Right atrium auricular region (tissue), 2 donors: ENCODE measurements at regions not wholly inside any gene's neighbourhood (a gene's known extent, or its start where the extent isn't known, plus 50 kb on each side); places are given as distances from the start of the nearest gene placed in this dataset.

ENCODE experiments used
- DNase-seq: peaks from one replicate; pipeline ENCODE4 v3.0.0-alpha.2; 2019; ENCODE audit warnings: low spot score
- H3K27ac ChIP-seq, 2 donors: fragments of 200-600 bp; sonication (generic); 1 replicate in 1 of 2; 2 replicates in 1 of 2; pipeline ENCODE4 v1.5.1; 2016 to 2019
- H3K27me3 ChIP-seq, 2 donors: fragments of 200-600 bp; sonication (generic); one replicate each; pipeline versions ENCODE4 v1.5.1 to v1.6.0; 2017 to 2019
- H3K36me3 ChIP-seq: fragments of 200-600 bp; sonication (generic); one replicate; pipeline ENCODE4 v1.5.1; 2016
- H3K4me1 ChIP-seq, 2 donors: fragments of 200-600 bp; sonication (generic); one replicate each; pipeline versions ENCODE4 v1.5.1 to v1.6.0; 2017 to 2019
- H3K4me3 ChIP-seq, 2 donors: fragments of 200-600 bp; sonication (generic); 1 replicate in 1 of 2; 2 replicates in 1 of 2; pipeline ENCODE4 v1.5.1; 2017 to 2019; ENCODE audit warnings: mild to moderate bottlenecking in 1 of 2, moderate library complexity in 1 of 2
- H3K9me3 ChIP-seq, 2 donors: fragments of 200-600 bp; sonication (generic); one replicate each; pipeline ENCODE4 v1.5.1; 2019
- CTCF ChIP-seq, 2 donors: fragments of 200-600 bp; sonication (generic); IDR thresholded peaks; one replicate each; pipeline ENCODE4 v1.5.1; 2019; ENCODE audit warnings: antibody characterized with exemption in 2 of 2

- Histone ChIP-seq H3K27ac (no peak overlapping the region), H3K9me3 (no peaks in the 10 kb centered on the region), H3K4me1 (no peaks in the 10 kb centered on the region), H3K27me3 (no peaks in the 10 kb centered on the region), H3K4me3 (no peak overlapping the region), H3K36me3 (no peaks in the 10 kb centered on the region)
- no peak for TF ChIP-seq CTCF (IDR thresholded peaks at IDR 0.05)
- no peak for DNase-seq
Observed at GRCh38 chrX:10944136-10944885, 166.8 kb upstream of the HCCS start.

- no peaks in the 10 kb centered on the region for H3K4me1 ChIP-seq
- no peak overlapping the region for H3K4me3 ChIP-seq
- no peaks in the 10 kb centered on the region for H3K36me3 ChIP-seq
- no peak for TF ChIP-seq CTCF (IDR thresholded peaks at IDR 0.05)
- H3K27me3 ChIP-seq = no peaks in the 10 kb centered on the region
- H3K9me3 ChIP-seq = no peaks in the 10 kb centered on the region
- no peak for DNase-seq
- H3K27ac ChIP-seq = no peak overlapping the region
Observed at GRCh38 chrX:10945498-10945897, 165.6 kb upstream of the HCCS start.

- no peak overlapping the region for H3K27ac ChIP-seq
- no peaks in the 10 kb centered on the region for H3K36me3 ChIP-seq
- H3K4me1 ChIP-seq = no peaks in the 10 kb centered on the region
- no peak for DNase-seq
- no peaks in the 10 kb centered on the region for H3K27me3 ChIP-seq
- TF ChIP-seq CTCF (IDR thresholded peaks at IDR 0.05) = no peak
- H3K9me3 ChIP-seq = peaks cover 0 to 12% of the 10 kb centered on the region in 2 donors
- H3K4me3 ChIP-seq = no peak overlapping the region
Observed at GRCh38 chrX:10949541-10949940, 161.6 kb upstream of the HCCS start.

GRCh38 chrX:10952619-10953018 is 158.5 kb upstream of the HCCS start:
- DNase-seq = no peak
- peaks cover 0 to 39% of the 10 kb centered on the region in 2 donors for H3K9me3 ChIP-seq

GRCh38 chrX:10965174-10965798 is 145.8 kb upstream of the HCCS start:
- no peak for TF ChIP-seq CTCF (IDR thresholded peaks at IDR 0.05)
- no peaks in the 10 kb centered on the region for H3K36me3 ChIP-seq
- H3K4me3 ChIP-seq = no peak overlapping the region
- no peaks in the 10 kb centered on the region for H3K9me3 ChIP-seq
- H3K27ac ChIP-seq = no peak overlapping the region
- DNase-seq = no peak
- no peaks in the 10 kb centered on the region for H3K4me1 ChIP-seq
- H3K27me3 ChIP-seq = no peaks in the 10 kb centered on the region

More at GRCh38 chrX:10952619-10953018, 158.5 kb upstream of the HCCS start:
- Histone ChIP-seq H3K36me3 (no peaks in the 10 kb centered on the region), H3K27me3 (no peaks in the 10 kb centered on the region), H3K27ac (no peak overlapping the region), H3K4me3 (no peak overlapping the region), H3K4me1 (no peaks in the 10 kb centered on the region)
- no peak for TF ChIP-seq CTCF (IDR thresholded peaks at IDR 0.05)
